KBM-7 (cell line): ENCODE measurements at regions not wholly inside any gene's neighbourhood (a gene's known extent, or its start where the extent isn't known, plus 50 kb on each side); places are given as distances from the start of the nearest gene placed in this dataset.
"Not testable (repeated sequence)": the region's sequence is repeated elsewhere in the genome, so short reads cannot be mapped to it uniquely, and the experiment has no call there.

Source experiments
- DNase-seq: peaks from one replicate; pipeline ENCODE4 v3.0.0-alpha.2; 2015
- in situ Hi-C: fragments of 300-500 bp; cut with MboI; formaldehyde crosslinking; loops from 2 replicates; pipeline ENCODE4 v1.14.3; 2020; ENCODE audit warnings: low sequenced_read_pairs, low pct_unique_long_range_greater_than_20kb, mixed read lengths

GRCh38 chr10:78342827-78343653 is 309.4 kb downstream of the RPS24 start:
- DNase-seq: no peak
- in situ Hi-C loops: no loop called here

DNA sequence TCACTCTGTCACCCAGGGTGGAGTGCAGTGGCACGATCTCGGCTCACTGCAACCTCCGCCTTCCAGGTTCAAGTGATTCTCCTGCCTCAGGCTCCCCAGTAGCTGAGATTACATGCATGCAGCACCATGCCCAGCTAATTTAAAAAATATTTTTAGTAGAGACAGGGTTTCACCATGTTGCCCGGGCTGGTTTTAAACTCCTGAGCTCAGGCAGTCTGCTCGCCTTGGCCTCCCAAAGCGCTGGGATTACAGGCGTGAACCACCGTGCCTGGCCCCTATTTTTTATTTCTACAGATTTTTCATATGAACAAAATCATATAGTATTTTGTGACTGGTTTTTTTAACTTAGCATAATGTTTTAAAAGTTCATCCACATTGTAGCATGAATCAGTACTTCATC is 310.6 kb downstream of the RPS24 start:
- in situ Hi-C loops, DNase-seq: not testable (repeated sequence)

DNA sequence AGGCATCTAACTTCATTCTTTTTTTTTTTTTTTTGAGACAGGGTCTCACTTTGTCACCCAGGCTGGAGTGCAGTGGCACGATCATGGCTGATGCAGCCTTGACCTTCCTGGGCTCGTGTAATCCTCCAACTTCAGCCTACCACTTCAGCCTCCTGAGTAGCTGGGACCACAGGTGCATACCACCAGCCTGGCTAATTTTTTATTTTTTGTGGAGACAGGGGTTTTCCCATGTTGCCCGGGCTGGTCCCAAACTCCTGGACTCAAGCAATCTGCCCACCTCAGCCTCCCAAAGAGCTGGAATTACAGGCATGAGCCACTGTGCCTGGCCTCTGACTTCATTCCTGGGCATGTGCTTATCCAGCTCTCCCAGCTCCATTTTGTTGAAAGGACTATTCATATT is 311.9 kb downstream of the RPS24 start:
- DNase-seq, in situ Hi-C loops: not testable (repeated sequence)

- in situ Hi-C loops: no loop called here
- no peak for DNase-seq
These were observed 313.1 kb downstream of the RPS24 start for GRCh38 chr10:78346721-78347120.

DNA sequence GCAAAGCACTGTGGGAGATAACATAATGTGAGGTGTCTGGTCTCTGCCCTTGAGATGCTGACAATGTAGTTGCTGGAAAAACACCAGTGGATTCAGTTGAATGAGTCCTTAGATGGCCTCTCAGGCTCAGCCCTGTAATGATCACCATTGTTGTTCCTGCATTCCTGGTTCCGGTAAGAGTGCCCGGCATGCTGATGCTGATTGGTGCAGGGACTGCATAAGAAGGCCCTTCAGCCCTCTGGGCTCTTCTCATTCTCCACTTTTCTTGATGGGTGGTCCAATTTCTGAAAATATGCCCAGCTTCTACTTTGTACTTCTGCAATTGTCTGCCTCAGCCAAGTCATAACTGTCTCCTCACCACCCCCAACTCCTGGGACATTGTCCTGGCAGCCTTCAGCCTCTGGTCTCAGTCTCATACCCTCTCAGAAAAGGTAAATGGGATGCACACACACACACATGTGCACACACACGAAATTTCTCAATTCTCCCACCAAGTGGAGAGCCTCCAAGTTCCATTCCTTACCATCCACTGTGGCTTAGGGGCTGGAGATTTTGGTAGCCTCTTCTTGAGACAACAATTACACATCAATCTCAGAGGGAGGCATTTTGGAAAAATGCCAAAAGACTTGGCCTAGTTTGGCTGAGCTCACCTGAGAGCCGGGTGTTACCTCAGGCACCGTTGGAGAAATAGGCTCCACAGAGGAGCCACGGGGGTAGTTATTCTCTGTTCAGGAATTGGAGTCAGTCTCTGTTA is 314.9 kb downstream of the RPS24 start:
- in situ Hi-C loops: no loop called here
- no peak for DNase-seq

DNA sequence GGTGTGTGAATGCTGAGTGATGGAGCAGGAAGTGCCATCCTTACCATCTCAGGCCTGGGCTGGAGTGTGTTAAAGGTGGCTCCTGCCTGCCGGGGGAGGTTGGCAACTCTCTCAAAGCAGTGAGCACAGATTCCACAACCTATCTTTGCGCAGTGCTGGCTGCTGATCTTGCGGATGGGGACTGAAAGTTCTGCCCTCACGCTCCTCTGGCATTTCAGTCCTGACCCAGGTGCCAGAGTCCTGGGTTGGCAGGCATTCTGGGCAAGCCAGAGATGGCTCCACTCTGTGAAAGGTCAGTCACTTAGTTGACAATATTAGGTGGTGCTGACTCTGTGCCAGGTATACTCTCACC is 315.5 kb downstream of the RPS24 start:
- in situ Hi-C loops: no loop called here
- DNase-seq: no peak

- DNase-seq: no peak
- in situ Hi-C loops: no loop called here
These were observed 316.4 kb downstream of the RPS24 start for GRCh38 chr10:78349911-78350663.

GRCh38 chr10:78351283-78351682 is 317.6 kb downstream of the RPS24 start:
- no peak for DNase-seq
- in situ Hi-C loops: no loop called here

GRCh38 chr10:78351809-78352208 is 318.1 kb downstream of the RPS24 start:
- in situ Hi-C loops: no loop called here
- no peak for DNase-seq

GRCh38 chr10:78353636-78354035 is 320.0 kb downstream of the RPS24 start:
- no peak for DNase-seq
- in situ Hi-C loops: no loop called here

- no peak for DNase-seq
- in situ Hi-C loops: no loop called here
These were observed 320.4 kb downstream of the RPS24 start for GRCh38 chr10:78354101-78354500.

DNA sequence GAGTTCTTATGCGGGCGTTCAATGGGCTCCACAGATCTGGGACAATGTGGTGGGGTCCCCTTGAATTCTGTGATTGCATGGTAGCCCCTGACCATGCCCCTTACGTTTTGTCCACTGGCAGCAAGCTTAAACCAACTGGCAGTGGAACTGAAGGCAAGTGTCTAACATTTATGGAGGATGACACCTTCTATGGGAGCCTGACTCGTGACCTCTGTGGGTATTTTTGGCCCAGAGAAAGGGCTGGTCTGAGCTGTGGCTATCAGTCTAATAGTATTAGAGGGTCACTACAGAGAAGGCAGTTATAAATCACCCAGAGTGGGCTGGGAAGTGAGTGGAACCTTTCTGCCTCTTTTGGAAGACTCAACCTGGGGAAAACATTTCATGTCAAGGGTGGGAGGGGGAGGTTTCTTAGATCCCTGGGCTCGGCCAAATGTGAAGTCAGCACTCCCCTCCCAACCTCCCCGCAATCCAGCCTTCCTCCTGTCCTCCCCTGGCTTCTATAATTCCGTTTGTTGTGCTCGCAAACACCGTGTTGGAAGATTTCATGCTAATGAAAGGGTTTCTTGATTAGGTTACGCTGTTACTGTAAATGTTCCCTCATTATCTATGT is 322.7 kb downstream of the RPS24 start:
- no peak for DNase-seq
- in situ Hi-C loops: no loop called here

GRCh38 chr10:78357141-78358063 is 323.7 kb downstream of the RPS24 start:
- in situ Hi-C loops: no loop called here
- no peak for DNase-seq

- in situ Hi-C loops: no loop called here
- DNase-seq: no peak
These were observed 324.7 kb downstream of the RPS24 start for GRCh38 chr10:78358351-78358750.

DNA sequence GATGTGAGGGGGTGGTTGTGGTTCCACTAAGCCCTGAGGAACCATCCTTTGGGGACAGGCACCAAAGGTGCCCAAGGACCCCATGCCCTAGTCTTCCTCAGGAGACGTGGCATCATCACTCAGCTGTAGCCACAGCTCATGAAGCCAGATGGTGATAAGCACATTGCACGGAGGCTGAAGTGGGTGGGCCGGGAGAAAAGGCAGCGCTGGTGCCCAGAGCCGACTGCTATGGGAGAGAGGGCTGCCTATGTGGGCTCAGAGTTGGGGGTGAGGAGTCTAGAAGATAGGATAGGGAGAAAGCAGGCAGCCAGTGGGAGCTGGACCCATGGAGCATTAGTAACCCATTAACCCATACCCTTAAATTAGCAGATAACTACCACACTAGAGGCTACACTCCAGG is 325.3 kb downstream of the RPS24 start:
- DNase-seq: no peak
- in situ Hi-C loops: no loop called here

- in situ Hi-C loops: no loop called here
- no peak for DNase-seq
These were observed 326.0 kb downstream of the RPS24 start for GRCh38 chr10:78359640-78360091.

GRCh38 chr10:78360284-78360683 is 326.6 kb downstream of the RPS24 start:
- no peak for DNase-seq
- in situ Hi-C loops: no loop called here

DNA sequence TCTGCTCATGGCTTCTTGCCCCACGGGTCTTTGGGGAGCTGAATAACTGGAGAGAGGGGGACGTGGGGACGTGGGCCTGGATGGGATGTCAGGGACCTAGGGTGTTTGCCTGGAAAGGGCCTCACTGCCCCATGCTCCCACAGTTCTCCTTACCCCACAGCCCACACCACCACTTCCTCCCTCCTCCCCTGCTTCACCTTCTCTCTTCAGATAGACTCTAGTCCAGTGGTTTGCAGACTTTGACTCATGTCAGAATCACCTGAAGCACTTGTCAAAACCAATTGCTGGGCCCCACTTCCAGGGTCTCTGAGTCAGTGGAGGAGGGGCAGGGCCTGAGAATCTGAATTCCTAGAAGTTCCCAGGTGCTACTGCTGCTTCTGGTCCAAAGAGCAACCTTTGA is 327.4 kb downstream of the RPS24 start:
- in situ Hi-C loops: no loop called here
- DNase-seq: peak; percentile 16
